GM19372 (cell line): ENCODE measurements at regions not wholly inside any gene's neighbourhood (a gene's known extent, or its start where the extent isn't known, plus 50 kb on each side); places are given as distances from the start of the nearest gene placed in this dataset.

Experiments used
- ATAC-seq: cut with Tn5 transposase; IDR thresholded peaks from one replicate; pipeline ENCODE4 v1.9.1; 2021; ENCODE audit warnings: mild to moderate bottlenecking, low read depth, moderate library complexity; ENCODE audit not compliant: unreplicated experiment

DNA sequence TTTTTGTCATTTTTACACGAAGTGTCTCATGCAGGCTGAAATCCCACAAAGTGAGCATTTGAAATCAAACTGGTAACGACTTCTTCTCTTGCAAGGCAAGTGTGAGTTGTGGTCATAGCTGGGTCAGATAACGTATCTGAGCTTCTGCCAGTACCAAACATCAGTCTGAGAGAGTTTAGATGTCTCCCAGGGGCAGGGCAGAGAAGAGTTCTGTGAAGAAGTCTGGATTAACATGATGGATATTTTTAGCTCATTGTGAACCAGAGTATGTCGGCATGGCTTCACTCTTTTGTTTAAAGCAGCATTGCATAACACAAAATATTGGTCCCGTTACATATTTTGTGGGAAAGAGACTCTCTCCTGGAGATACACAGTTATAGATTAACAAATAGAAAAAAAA, 655.5 kb upstream of the KLHL29 start:
- ATAC-seq, result no peak

DNA sequence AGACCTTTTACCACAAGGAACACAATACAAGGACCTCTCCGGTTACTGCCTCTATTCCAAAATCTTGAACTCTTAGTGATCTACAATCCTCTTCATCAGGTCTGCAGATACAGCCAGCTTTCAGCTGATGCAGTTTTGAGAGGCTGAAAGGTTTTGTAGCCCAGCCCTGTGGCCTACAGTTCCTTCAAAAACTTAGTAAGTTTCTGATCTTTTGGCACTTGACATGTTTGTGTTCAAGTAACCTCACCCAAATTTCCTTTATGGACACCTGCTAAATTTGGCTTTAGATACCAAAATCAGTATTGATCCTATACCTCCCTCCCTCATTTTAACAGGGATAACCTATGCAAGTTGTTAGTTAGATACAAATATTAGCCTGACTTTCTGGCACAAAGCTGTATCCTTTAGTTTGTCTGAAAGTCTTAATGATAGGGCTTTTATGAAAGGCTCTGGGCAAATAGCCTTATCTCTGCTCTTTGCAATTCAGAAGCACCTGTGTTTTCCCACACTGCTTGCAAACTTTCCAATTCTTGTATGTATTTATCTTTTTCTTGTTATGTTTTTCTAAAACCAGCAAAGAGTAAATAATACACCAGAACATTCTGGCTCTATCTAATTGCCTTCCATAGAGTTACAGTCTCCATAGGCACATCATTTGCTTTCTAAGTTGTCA, 650.5 kb upstream of the KLHL29 start:
- ATAC-seq, result no peak

DNA sequence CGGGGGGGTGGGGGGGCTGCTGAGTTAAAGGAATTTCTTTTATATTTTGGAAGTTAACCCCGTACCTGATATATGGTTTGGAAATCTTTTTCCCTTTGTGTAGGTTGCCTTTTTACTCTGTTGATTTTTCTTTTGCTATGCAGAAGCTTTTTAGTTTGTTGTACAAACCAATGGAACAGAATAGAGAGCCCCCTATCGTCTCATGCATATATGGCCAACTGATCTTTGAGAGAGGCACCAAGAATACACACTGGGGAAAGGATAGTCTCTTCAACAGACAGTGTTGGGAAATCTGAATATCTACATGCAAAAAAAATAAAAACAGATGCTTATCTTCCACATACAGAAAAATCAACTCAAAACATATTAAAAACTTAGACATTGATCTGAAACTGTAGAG, 647.8 kb upstream of the KLHL29 start:
- no peak for ATAC-seq

DNA sequence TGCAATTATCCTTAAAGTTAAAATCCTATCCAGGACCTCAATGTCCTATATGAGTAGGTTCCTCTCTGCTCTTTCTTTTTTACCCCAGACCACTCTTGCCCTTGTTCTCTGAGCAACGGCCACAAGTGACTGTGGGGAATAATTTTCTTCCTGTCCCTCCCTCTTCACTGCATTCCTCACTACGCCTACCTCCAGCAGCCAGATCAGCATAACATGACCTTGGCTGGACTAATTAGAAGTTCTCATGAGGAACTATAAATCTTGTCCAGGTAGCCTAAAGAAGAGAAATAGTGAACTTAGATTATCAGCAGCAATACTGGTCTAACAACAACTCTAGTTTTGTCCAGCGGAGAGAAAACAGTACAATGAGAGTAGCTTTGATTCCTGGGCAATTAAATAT, 643.8 kb upstream of the KLHL29 start:
- ATAC-seq, result no peak

DNA sequence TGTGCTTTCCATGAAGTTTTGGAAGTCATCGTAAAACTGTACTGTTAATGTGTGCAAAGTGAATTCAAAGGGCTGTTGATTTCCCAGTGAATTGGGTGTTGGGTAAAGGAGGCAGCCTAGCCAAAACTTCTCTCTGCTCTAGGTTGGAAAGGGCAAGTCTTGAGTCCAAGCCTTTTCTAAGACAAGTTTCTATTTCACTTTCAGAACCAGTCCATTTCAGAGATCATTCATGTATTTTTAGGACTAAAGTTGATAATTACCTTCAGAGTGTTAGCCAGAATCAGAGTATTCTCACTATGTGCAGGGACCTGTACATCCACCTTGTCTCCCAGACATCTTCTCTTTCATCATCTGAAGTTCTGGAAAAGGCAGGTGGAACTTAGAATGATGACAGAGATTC, 636.1 kb upstream of the KLHL29 start:
- no peak for ATAC-seq

DNA sequence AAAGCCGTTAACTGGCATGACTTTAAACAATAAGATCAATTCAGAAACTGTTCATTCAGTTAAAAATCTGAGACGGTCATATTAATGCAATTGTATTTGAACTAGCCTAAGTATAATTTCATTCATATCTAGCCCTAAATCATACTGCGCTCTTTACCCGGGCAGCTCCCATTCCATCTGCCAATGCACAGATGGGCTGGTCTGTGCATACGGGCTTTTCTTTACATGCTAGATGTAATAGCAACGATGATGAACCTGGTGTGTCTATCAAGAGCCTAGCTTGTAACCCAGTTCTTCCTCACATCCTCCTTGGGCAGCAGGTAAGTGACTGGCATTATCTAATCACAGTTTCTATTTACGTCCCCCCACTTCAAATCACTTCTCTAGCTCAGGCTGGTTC, 631.5 kb upstream of the KLHL29 start:
- ATAC-seq, result no peak

DNA sequence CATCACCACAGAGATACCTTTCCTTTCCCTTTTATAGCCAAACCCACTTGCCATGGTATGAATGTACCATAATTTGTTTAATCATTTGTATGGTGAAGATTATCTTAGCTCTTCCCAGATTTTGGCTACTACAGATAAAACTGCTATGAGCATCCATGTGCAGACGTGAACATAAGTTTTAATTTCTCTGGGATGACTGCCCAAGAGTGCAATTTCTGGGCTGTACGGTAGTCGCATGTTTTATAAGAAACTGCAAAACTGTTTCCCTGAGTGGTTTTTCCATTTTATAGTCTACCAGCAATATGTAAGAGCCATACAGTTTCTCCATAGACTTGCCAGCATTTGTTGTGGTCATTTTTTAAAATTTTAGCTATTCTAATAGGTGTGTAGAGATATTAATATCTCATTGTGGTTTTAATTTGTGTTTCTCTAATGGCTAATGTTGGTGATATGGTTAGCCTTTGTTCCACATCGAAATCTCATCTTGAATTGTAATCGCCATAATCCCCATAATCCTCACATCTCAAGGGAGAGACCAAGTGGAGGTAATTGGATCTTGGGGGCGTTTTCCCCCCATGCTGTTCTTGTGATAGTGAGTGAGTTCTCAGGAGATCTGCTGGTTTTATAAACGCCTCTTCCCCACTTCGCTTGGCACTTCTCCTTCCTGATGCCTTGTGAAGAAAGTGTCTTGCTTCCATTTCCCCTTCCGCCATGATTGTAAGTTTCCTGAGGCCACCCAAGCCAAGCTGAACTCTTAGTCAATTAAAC, 628.5 kb upstream of the KLHL29 start:
- no peak for ATAC-seq

DNA sequence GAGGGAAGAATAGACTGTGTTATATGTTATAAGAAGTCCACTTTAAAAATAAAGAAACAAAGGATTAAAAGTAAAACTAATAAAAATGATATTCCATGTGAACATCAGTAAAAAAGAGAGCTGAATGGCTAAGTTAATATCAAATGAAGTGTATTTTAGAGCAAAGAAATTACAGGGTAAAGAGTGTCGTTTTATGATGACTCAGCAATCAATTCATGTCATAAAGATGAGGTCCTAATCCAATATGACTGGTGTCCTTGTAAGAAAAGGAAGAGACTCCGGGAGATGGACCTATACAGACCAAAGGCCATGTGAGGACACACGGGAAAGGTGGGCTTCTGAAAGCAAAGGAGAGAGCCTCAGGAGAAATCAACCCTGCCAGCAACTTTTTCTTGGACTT, 615.5 kb upstream of the KLHL29 start:
- ATAC-seq, result no peak

DNA sequence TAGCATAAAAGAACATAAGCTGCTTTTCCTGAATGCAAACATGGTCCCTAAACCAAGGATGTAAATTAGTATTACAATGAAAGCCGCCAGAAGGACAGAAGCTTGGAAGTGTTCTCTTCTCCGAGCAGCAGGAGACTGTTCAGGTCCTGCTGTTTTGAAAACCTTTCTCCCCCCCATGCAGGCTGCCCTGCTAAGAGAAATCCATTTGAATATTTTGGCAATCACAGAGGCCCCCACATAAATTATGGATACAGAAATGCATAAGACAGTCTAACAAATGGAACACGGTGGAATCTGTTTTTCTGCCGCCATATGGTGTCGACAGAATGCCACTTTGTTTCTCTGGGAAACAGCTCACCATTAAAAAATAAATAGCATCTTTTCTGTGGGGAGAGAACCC, 600.4 kb upstream of the KLHL29 start:
- ATAC-seq, result no peak

DNA sequence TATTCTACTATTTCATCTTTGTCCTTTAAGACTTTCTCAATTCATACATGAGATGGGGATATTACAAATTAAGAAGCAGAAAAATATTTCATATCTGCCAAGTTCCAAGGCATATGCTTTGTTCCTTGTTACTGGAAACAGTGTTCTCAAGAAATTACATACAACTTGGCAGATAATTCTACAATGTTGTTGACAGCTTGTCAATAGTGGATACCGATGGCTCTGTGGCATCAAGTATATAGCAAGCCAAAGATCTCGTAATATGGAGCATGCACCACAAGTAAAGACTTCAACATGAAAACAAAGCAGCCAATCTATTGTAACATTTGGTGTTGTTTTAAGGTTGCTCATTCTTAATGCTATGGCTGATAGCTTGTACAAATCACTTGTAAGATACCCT, 598.2 kb upstream of the KLHL29 start:
- no peak for ATAC-seq

DNA sequence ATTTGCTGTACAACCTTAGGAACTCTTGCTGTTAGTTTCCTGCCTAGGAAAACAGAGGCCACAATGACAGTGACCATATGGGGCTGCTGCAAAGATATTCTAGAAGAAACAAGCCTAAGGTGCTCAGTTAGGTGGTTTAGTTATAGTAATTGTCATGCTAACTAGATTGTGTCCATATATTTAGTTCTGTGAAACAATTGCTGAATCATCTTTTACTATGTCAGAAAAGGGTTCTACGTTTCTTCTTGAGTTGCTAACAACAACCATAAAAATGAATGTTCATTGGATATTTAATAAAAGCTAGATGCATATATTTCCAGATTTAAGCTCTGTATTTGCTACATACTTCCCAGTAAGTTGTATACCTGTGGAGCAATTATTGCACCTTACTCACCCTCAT, 597.2 kb upstream of the KLHL29 start:
- no peak for ATAC-seq

DNA sequence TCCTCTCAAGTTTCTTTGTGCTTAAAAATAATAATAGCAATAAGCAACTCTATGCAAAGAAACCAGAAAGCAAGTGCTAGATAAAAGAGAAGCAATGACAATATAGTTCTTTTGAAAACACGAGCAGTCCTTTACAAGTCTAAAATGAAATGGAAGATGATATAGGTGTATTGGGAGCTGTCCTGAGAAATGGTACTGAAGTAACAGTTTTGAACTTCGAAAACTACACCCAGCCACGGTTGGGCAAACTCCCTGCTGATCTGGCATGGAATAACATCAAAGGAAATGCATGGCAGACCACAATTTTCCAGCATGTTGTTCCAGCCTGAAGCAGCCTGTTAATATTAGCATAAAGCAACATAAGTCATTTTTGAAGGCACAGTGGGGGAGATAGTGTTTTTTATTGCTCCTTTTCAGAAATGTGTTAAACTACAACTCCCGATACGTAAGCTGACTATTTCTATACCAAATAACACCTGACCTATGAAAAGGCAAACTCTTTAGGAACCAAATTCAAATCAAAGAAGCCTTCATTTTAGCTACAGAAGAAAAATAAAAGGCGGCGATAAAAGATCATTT, 596.1 kb upstream of the KLHL29 start:
- no peak for ATAC-seq

DNA sequence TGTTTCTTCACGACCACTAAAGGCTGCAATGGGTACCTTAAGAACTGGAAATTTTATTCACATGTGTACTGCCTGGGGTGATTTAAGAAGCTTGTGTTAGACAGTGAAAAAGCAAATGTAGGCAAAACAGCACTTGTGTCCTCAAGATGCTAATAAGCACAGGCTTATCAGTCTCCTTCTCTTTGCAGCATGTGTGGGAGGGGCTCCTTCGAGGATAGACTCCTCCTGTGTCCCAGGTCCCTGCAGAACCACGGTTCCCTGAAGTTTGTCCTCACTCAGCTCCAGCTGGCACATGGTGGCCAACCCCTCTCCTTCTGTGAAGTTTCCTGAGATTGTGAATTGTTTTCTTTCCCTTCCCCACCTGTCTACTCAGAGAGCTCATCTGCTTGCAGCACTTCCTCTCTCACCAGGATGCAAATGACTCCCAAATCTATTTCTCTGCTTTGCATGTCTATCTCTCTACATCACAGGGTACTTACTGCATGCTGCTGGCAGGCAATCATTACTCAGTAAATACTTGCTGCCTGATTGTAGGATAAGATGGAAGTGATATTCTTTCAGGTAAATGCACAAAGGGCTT, 589.6 kb upstream of the KLHL29 start:
- ATAC-seq, result no peak

DNA sequence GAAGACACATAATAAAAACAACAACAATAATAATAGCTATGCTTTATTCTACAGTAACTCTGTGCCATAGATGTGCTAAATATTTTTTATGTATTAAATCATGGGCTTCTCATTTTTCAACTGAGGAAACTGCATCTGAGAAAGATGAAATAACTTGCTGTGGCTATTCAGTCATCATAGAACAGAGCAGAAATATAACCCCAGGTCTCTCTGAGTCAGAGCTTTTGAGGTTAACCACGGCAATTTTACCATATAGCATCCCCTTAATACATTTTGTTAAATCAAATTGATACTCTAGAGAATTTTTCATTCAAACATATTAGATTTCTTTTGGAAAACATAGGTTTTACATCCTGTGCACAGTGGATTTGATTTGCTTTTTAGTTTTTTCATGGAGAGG, 586.6 kb upstream of the KLHL29 start:
- ATAC-seq, result no peak

DNA sequence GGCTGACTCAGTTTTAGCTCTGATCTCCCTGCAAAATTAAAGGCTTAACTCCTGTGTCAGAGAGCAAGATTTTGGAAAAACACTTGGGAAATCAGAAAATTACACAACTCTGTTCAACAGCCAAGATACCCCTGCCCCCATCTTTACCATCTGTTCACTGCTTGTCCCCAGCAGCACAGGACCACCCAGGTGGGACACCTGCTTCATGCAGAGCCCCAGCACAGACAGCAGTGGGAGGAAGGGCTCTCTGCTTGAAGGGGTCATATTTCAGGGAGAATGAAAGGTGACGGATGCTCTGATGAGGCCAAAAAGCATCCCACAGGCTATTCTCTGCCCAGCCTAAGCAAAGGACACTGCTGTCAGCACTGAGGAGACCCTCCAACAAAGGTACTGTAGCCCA, 584.6 kb upstream of the KLHL29 start:
- ATAC-seq, result no peak

DNA sequence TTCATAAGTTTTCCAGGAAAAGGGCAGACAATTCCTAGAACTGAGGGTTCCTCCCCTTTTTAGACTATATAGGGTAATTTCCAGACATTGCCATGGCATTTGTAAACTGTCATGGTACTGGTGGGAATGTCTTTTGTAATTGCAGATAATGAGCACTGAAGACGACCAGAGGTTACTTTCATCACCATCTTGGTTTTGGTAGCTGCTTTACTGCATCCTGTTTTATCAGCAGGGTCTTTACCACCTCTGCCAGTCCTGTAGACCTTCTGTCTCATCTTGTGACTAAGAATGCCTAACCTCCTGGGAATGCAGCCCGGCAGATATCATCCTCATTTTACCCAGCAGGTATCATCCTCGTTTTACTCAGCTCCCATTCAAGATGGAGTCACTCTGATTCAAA, 583.9 kb upstream of the KLHL29 start:
- no peak for ATAC-seq

DNA sequence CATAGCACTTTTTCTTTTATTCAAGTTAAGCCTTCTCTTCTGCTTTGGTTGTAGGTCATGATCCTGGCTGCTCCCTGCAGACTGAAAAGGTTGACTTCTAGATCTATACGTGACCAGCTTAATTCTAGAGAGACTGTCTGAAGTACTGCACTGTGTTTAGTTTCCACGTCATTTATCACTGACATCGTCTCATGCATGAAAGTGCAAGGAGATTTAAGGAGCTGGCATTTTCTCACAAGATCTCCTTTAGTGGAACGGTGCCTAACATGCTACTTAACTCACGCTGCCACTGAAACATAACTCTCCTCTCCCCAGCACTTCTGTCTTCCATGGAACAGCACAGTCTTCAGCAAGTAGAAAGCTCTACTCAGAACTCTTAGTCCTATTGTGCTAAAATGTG, 583.0 kb upstream of the KLHL29 start:
- no peak for ATAC-seq

DNA sequence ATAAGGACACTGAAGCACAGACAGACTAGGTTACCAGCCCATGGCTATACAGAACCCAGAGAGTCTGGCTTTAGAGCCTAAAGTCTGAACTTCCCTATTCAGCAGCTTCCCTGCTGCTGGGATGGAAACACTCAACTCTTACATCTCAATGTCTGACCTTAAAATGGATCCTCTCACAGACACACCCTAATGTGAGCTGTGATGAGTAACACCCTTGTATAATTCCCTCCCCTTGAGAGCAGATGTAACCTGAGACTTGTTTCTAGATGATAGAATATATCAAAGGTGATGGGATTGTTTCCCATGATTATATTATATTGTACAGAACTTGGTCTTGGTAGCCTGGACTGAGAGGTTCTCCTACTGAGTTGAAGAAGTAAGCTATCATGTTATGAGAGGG, 577.1 kb upstream of the KLHL29 start:
- no peak for ATAC-seq

DNA sequence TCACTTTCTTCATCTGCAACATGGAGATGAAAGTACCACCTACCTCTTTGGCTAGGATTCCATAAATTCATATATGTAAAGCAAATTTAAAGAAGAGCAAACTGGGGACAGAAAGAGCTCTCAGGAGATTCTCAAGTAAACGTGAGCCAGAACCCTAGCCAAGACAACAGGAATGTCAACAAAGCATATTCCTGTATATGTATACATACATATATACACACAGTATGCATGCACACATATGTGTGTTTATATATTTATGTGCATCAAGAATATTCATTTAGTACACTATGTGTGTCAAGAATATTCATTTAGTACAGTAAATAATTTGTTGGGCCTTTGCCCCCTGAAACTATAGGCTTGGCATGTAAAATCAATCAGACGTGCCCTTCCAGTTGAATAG, 574.4 kb upstream of the KLHL29 start:
- ATAC-seq, result no peak

DNA sequence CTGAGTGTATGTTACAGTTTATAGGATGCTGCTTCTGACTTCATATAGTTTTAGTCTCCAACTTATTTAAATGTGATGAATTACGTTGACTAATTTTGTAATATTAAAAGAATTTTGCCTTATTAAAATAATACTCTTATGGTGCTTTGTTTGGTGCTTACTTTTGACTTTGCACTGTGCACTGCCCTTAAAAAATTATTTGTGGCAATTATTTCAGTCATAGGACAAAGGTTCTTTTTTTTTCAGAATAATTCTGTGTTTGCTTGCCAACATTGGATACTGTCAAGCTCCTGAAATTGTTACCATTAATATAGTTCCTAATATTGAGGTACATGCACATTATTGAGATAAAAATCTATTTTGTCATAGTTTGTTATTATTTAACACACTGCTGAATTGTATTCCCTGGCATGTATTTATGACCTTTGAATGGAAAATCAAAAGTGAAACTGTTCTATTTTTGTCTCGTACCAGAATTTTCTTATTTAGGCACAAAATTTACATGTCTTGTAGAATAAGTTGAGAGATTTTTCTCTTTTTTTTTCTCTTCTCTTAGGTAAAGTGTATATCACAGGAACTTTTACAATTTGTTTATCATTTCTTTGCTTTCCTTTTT, 572.8 kb upstream of the KLHL29 start:
- ATAC-seq, result no peak

DNA sequence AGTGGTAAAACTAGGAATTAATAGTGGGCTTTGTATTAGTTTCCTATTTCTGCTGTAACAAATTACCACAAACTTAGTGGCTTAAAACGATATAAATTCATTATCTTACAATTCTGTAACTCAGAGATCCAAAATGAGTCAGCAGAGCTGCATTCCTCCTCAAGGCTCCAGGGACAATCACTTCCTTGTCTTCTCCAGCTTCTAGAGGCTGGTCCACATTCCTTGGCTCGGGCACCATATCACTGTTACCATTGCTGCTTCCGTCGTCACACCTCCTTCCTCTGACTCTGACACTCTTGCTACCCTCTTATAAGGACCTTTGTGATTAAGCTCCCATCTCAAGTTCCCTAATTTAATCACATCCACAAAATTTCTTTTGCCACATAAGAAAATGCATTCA, 567.8 kb upstream of the KLHL29 start:
- ATAC-seq, result no peak
